Adrenal gland (tissue), 9 donors: ENCODE measurements at regions not wholly inside any gene's neighbourhood (a gene's known extent, or its start where the extent isn't known, plus 50 kb on each side); places are given as distances from the start of the nearest gene placed in this dataset.

ENCODE experiments used
- DNase-seq, 7 donors: peaks; one replicate each; pipeline ENCODE4 v3.0.0-alpha.2; 2019 to 2020
- H3K27ac ChIP-seq, 5 donors: fragments of 200-600 bp; sonication (generic) in 4 of 5; 1 replicate in 3 of 5; 2 replicates in 2 of 5; pipeline versions ENCODE4 v1.5.1 to v1.8.0; 2016 to 2020; ENCODE audit warnings: mild to moderate bottlenecking in 1 of 5
- H3K27me3 ChIP-seq: fragments of 200-600 bp; 2 replicates; pipeline ENCODE4 v1.8.0; 2021
- H3K36me3 ChIP-seq, 2 donors: fragments of 200-600 bp; replicated peaks in 1 of 2; 1 replicate in 1 of 2; 2 replicates in 1 of 2; pipeline versions ENCODE4 v1.5.1 to v1.8.0; 2018 to 2022
- H3K4me1 ChIP-seq, 2 donors: fragments of 200-600 bp; replicated peaks in 1 of 2; 1 replicate in 1 of 2; 2 replicates in 1 of 2; pipeline versions ENCODE4 v1.5.1 to v1.8.0; 2018 to 2021
- H3K4me3 ChIP-seq, 4 donors: fragments of 200-600 bp; sonication (generic) in 3 of 4; one replicate each; pipeline ENCODE4 v1.5.1; 2016 to 2018
- H3K9me3 ChIP-seq, 3 donors: fragments of 200-600 bp; sonication (generic) in 1 of 3; replicated peaks in 1 of 3; 1 replicate in 2 of 3; 2 replicates in 1 of 3; pipeline versions ENCODE4 v1.5.1 to v1.8.0; 2016 to 2021
- POLR2A ChIP-seq, 2 donors: fragments of 450-650 bp; IDR thresholded peaks; one replicate each; pipeline ENCODE4 v1.6.1; 2017; ENCODE audit warnings: antibody characterized with exemption in 2 of 2, mild to moderate bottlenecking in 2 of 2, moderate library complexity in 1 of 2
- WGBS, 4 donors: extraction: QIAGEN DNeasy Blood & Tissue Kit in 2 of 4; methylation state at CpG; one replicate each; pipeline versions ENCODE4 v1.1.5 to v1.1.7; 2013 to 2017; 5-methylcytosine and 5-hydroxymethylcytosine counted together
- intact Hi-C, 2 donors: fragments of 100-400 bp; cut with DNase I; formaldehyde crosslinking; loops; one replicate each; pipeline versions ENCODE4 v1.14.1 to v1.15.0; 2022 to 2023
- TF ChIP-seq, protein P1 (sequence below), 6 experiments: fragments of 450-650 bp in 4 of 6; fragments of 200-600 bp in 2 of 6; sonication (generic) in 1 of 6; IDR thresholded peaks; 1 replicate in 5 of 6; 2 replicates in 1 of 6; pipeline versions ENCODE4 v1.5.1 to v1.8.0; 2016 to 2021; ENCODE audit warnings: antibody characterized with exemption in 6 of 6, mild to moderate bottlenecking in 2 of 6, moderate library complexity in 1 of 6
- donor health status: healthy with polysubstance abuse.
- donor health status: Bipolar disorder and iron deficiency.
- donor health status: DM: yes; HTN: yes; CAD: no.
- donor health status: DM: no; HTN: no; CAD: no.
- donor health status: DM: no; HTN: no; CAD: no.

- TF ChIP-seq, protein P1, sequence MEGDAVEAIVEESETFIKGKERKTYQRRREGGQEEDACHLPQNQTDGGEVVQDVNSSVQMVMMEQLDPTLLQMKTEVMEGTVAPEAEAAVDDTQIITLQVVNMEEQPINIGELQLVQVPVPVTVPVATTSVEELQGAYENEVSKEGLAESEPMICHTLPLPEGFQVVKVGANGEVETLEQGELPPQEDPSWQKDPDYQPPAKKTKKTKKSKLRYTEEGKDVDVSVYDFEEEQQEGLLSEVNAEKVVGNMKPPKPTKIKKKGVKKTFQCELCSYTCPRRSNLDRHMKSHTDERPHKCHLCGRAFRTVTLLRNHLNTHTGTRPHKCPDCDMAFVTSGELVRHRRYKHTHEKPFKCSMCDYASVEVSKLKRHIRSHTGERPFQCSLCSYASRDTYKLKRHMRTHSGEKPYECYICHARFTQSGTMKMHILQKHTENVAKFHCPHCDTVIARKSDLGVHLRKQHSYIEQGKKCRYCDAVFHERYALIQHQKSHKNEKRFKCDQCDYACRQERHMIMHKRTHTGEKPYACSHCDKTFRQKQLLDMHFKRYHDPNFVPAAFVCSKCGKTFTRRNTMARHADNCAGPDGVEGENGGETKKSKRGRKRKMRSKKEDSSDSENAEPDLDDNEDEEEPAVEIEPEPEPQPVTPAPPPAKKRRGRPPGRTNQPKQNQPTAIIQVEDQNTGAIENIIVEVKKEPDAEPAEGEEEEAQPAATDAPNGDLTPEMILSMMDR (IDR thresholded peaks at IDR 0.05): no peak
- TF ChIP-seq POLR2A (IDR thresholded peaks at IDR 0.05): no peak
- Histone ChIP-seq H3K9me3 (no peaks in the 10 kb centered on the region), H3K27me3 (peaks cover 6% of the 10 kb centered on the region), H3K4me3 (no peak overlapping the region), H3K4me1 (no peaks in the 10 kb centered on the region), H3K36me3 (no peaks in the 10 kb centered on the region), H3K27ac (no peak overlapping the region)
- WGBS, 4 donors: 74 to 77% (median 75%) methylated on average over 12 to 15 of the region's 15 CpGs
- no peak for DNase-seq
- intact Hi-C loops: no loop called here
These were observed 89.0 kb upstream of the ZNF507 start for GRCh38 chr19:32256341-32256975.

DNA sequence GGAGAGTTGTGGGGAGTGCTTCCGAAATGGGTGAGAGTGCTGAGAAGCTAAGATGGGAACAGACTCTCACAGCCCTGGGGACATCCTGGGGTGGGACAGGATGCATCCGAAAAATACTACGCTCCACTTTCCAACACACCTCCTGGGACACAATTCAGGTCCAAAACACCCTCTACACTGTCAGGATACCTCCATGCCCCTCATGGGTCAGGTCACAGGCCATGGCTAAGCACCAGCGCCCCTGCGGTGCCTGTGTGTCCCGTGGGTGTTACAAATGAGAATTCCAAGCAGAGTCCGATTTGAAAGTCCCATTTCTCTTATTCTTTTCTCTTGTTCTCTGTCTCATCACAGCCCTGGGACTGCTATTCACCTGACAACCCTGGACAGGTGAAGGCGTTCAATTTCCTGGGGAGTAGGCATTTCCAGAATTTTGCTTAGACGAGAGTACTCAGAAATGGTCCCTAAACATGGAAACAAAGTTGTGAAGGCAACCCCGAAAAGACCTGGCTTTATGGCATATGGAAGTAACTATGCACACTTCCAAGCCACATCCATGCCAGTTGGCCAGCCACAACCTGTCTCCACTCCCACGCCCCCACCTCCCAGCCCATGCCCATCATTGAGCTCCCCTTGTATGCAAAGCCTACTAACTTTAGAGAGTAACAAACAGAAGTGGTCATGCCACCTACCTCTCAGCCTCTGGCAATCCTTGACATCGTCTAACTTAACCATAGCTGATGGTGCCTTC lies 87.9 kb upstream of the ZNF507 start:
- WGBS, 4 donors: 76 to 85% (median 76%) methylated on average over 11 to 12 of the region's 12 CpGs

GRCh38 chr19:32258167-32258566 lies 87.2 kb upstream of the ZNF507 start:
- 85 to 89% (median 88%) methylated on average over 2 of the region's 2 CpGs for WGBS, 4 donors
- H3K27ac ChIP-seq: no peak overlapping the region
- intact Hi-C loops: no loop called here
- TF ChIP-seq, protein P1 (IDR thresholded peaks at IDR 0.05): no peak
- no peak for TF ChIP-seq POLR2A (IDR thresholded peaks at IDR 0.05)
- H3K27me3 ChIP-seq: peaks cover 6% of the 10 kb centered on the region
- DNase-seq: no peak
- H3K9me3 ChIP-seq: no peaks in the 10 kb centered on the region
- no peaks in the 10 kb centered on the region for H3K36me3 ChIP-seq
- no peak overlapping the region for H3K4me3 ChIP-seq
- no peaks in the 10 kb centered on the region for H3K4me1 ChIP-seq

More for the DNA sequence above, 87.9 kb upstream of the ZNF507 start:
- Histone ChIP-seq H3K27me3 (peaks cover 6% of the 10 kb centered on the region), H3K9me3 (no peaks in the 10 kb centered on the region), H3K4me3 (no peak overlapping the region), H3K27ac (no peak overlapping the region), H3K36me3 (no peaks in the 10 kb centered on the region), H3K4me1 (no peaks in the 10 kb centered on the region)
- intact Hi-C loops: no loop called here
- TF ChIP-seq, protein P1 (IDR thresholded peaks at IDR 0.05): no peak
- TF ChIP-seq POLR2A (IDR thresholded peaks at IDR 0.05): no peak
- DNase-seq: no peak

DNA sequence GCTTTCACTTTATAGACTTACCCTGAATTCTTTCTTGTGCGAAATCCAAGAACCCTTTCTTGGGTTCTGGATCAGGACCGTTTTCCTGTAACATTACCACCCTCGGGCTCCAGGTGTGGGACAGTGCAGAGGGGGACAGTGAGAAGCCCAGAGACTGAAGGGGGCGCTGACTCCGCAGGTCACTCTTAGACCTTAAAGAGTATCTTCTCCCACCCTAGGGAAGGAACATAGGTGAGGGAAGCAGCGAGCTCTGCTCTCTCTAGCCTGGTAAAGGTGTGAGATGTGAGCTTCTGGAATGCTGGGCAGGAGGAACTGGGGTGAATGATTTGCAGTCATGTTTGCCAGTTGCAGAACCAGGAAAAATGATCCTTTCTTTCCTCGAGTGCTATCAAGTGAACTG lies 80.8 kb upstream of the ZNF507 start:
- WGBS, 4 donors: 83 to 87% (median 85%) methylated on average over 7 of the region's 7 CpGs
- Histone ChIP-seq H3K4me3 (no peak overlapping the region), H3K9me3 (no peaks in the 10 kb centered on the region), H3K27me3 (peaks cover 9% of the 10 kb centered on the region), H3K27ac (no peak overlapping the region), H3K4me1 (no peaks in the 10 kb centered on the region), H3K36me3 (no peaks in the 10 kb centered on the region)
- no peak for DNase-seq
- intact Hi-C loops: no loop called here
- TF ChIP-seq POLR2A (IDR thresholded peaks at IDR 0.05): no peak
- TF ChIP-seq, protein P1 (IDR thresholded peaks at IDR 0.05): no peak
